SH-SY5Y (cell line): ENCODE measurements at regions not wholly inside any gene's neighbourhood (a gene's known extent, or its start where the extent isn't known, plus 50 kb on each side); places are given as distances from the start of the nearest gene placed in this dataset.

Experiments used
- GATA2 ChIP-seq: IDR thresholded peaks from 2 replicates; pipeline ENCODE4 v1.6.1; 2011; ENCODE audit warnings: mild to moderate bottlenecking, low read depth, low read length
- GATA3 ChIP-seq: IDR thresholded peaks from 2 replicates; pipeline ENCODE4 v1.6.1; 2011; ENCODE audit warnings: low read depth, mild to moderate bottlenecking, low read length, moderate library complexity

- TF ChIP-seq GATA2 (no peak), GATA3 (no peak)
These were observed 311.0 kb upstream of the FLRT2 start for GRCh38 chr14:85218982-85219381.
